Fibroblast of lung (primary cell): ENCODE measurements at regions not wholly inside any gene's neighbourhood (a gene's known extent, or its start where the extent isn't known, plus 50 kb on each side); places are given as distances from the start of the nearest gene placed in this dataset.

Experiments
- DNase-seq, 2 donors: peaks; one replicate each; pipeline versions ENCODE4 v3.0.0 to v3.0.0-alpha.2; 2010; ENCODE audit warnings: low read depth in 2 of 2
- H2AFZ ChIP-seq: 2 replicates; pipeline ENCODE4 v1.5.1; 2012; ENCODE audit warnings: low read length, control low read depth, inconsistent platforms
- H3K27ac ChIP-seq: 2 replicates; pipeline ENCODE4 v1.5.1; 2011; ENCODE audit warnings: low read length, control low read depth; ENCODE audit not compliant: insufficient read depth
- H3K27me3 ChIP-seq: 2 replicates; pipeline ENCODE4 v1.5.1; 2011; ENCODE audit warnings: mild to moderate bottlenecking, low read length; ENCODE audit not compliant: control insufficient read depth, insufficient read depth
- H3K36me3 ChIP-seq: 2 replicates; pipeline ENCODE4 v1.5.1; 2011; ENCODE audit warnings: low read length; ENCODE audit not compliant: control insufficient read depth, insufficient read depth
- H3K4me1 ChIP-seq: 2 replicates; pipeline ENCODE4 v1.5.1; 2011; ENCODE audit warnings: low read length; ENCODE audit not compliant: control insufficient read depth, insufficient read depth; ENCODE audit errors: extremely low read depth
- H3K4me2 ChIP-seq: 2 replicates; pipeline ENCODE4 v1.5.1; 2011; ENCODE audit warnings: low read length, control low read depth; ENCODE audit not compliant: insufficient read depth; ENCODE audit errors: extremely low read depth
- H3K4me3 ChIP-seq, 4 experiments: fragments of 200-600 bp in 1 of 4; sonication (generic) in 1 of 4; replicated peaks in 1 of 4; 2 replicates each; pipeline ENCODE4 v1.5.1; 2011 to 2016; ENCODE audit warnings: low read length in 4 of 4, low read depth in 3 of 4, mild to moderate bottlenecking in 3 of 4, control low read depth in 2 of 4, inconsistent platforms in 1 of 4, mixed read lengths in 1 of 4; ENCODE audit not compliant: insufficient read depth in 1 of 4; ENCODE audit errors: control extremely low read depth in 1 of 4
- H3K79me2 ChIP-seq: 2 replicates; pipeline ENCODE4 v1.5.1; 2012; ENCODE audit warnings: mild to moderate bottlenecking, low read length, inconsistent platforms; ENCODE audit not compliant: control insufficient read depth, insufficient read depth
- H3K9ac ChIP-seq: 2 replicates; pipeline ENCODE4 v1.5.1; 2011; ENCODE audit warnings: mild to moderate bottlenecking, low read length, control low read depth; ENCODE audit not compliant: insufficient read depth
- H3K9me3 ChIP-seq: 2 replicates; pipeline ENCODE4 v1.5.1; 2012; ENCODE audit warnings: low read depth, low read length; ENCODE audit not compliant: control insufficient read depth, insufficient read depth
- H4K20me1 ChIP-seq: 2 replicates; pipeline ENCODE4 v1.5.1; 2011; ENCODE audit warnings: low read length; ENCODE audit not compliant: control insufficient read depth, insufficient read depth; ENCODE audit errors: extremely low read depth
- EZH2 ChIP-seq: IDR thresholded peaks from 2 replicates; pipeline ENCODE4 v1.5.1; 2012; ENCODE audit warnings: low read length, control low read depth, mild to moderate bottlenecking; ENCODE audit errors: missing control alignments
- TF ChIP-seq, protein P1 (sequence below), 2 donors: IDR thresholded peaks in 1 of 2; conservative IDR thresholded peaks in 1 of 2; 1 replicate in 1 of 2; 2 replicates in 1 of 2; pipeline ENCODE4 v1.5.1; 2011 to 2012; ENCODE audit warnings: low read length in 2 of 2, control low read depth in 1 of 2, inconsistent platforms in 1 of 2, low read depth in 1 of 2, mild to moderate bottlenecking in 1 of 2

DNA sequence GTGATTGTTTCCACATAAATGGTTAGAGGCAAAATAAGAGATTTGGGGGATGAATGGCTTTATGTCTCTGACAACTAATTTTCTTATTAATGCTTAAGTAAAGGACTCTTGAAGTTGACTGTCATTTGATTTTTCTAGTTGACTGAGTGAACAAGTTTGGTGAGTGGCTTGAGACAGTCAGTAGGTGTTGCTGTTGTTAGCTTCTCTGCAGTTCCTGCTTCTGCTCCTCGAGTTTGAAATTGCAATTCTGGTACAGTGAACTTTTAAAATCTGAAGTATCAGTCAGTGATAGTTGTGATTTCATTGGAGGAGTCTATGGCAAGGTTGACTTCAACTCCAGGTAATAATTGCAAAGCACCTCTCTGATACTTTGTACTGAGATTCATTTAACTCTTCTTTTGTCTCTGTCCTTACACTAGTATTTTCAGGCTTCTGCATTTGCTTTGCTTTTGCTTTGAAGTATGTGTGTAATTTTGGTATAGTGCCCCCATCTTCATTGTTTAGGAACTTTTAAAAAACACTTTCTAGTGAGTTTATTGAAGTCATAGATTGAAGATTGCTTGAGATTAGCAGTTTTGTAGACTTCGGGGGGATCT is 415.5 kb downstream of the PCNX1 start:
- DNase-seq: peak; percentile 56 to 82
- H3K4me1 ChIP-seq: peaks cover 4% of the 10 kb centered on the region
- H3K9me3 ChIP-seq: no peaks in the 10 kb centered on the region
- TF ChIP-seq, protein P1, sequence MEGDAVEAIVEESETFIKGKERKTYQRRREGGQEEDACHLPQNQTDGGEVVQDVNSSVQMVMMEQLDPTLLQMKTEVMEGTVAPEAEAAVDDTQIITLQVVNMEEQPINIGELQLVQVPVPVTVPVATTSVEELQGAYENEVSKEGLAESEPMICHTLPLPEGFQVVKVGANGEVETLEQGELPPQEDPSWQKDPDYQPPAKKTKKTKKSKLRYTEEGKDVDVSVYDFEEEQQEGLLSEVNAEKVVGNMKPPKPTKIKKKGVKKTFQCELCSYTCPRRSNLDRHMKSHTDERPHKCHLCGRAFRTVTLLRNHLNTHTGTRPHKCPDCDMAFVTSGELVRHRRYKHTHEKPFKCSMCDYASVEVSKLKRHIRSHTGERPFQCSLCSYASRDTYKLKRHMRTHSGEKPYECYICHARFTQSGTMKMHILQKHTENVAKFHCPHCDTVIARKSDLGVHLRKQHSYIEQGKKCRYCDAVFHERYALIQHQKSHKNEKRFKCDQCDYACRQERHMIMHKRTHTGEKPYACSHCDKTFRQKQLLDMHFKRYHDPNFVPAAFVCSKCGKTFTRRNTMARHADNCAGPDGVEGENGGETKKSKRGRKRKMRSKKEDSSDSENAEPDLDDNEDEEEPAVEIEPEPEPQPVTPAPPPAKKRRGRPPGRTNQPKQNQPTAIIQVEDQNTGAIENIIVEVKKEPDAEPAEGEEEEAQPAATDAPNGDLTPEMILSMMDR (conservative IDR thresholded peaks at IDR 0.05 in 1 of 2, IDR thresholded peaks at IDR 0.05 in 1 of 2; ENCODE audit: low read depth in 1 of 2, low read length in 2 of 2): peak; percentile 61 to 77
- TF ChIP-seq EZH2: no peak
- no peak overlapping the region for H3K27ac ChIP-seq
- peak overlapping the region; percentile 13 for H2AFZ ChIP-seq
- H3K27me3 ChIP-seq: no peaks in the 10 kb centered on the region
- peak overlapping the region; percentile 75 to 96 (median 94) for H3K4me3 ChIP-seq
- no peaks in the 10 kb centered on the region for H3K36me3 ChIP-seq
- peak overlapping the region; percentile 82 for H3K4me2 ChIP-seq
- no peaks in the 10 kb centered on the region for H4K20me1 ChIP-seq
- H3K79me2 ChIP-seq: peaks cover 34% of the 10 kb centered on the region
- H3K9ac ChIP-seq: no peak overlapping the region

DNA sequence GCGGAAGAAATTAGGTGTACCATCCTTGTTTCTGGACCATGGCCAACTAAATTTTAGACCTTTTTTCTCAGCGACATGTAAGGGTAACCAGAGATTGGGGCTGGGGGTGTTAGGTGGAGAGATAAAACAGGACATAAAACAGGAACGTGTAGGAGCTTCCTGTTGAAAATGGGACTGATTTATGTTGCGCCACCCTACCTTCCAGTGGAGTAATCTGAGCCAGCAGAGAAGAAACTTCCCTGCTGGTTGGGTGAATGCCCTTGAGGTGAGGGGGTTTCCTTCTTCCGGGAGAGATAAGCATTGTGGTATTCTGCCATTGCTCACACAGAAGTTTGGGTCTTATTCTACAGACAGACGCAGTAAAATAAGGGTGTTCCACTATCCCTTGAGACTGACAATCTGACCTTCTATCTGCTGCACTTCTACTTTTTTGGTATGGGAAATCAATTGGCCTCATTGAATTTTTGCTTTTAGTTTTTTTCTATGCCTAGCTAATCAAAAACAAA is 417.6 kb downstream of the PCNX1 start:
- H3K4me3 ChIP-seq: no peak overlapping the region
- peak in 1 of 2 donors; percentile 39 for DNase-seq
- H3K9me3 ChIP-seq: no peaks in the 10 kb centered on the region
- H3K9ac ChIP-seq: no peak overlapping the region
- no peaks in the 10 kb centered on the region for H4K20me1 ChIP-seq
- H3K36me3 ChIP-seq: no peaks in the 10 kb centered on the region
- no peaks in the 10 kb centered on the region for H3K4me1 ChIP-seq
- H3K27me3 ChIP-seq: no peaks in the 10 kb centered on the region
- no peak overlapping the region for H2AFZ ChIP-seq
- no peak overlapping the region for H3K4me2 ChIP-seq
- TF ChIP-seq, protein P1 (conservative IDR thresholded peaks at IDR 0.05 in 1 of 2, IDR thresholded peaks at IDR 0.05 in 1 of 2; ENCODE audit: low read depth in 1 of 2, low read length in 2 of 2): no peak
- no peak for TF ChIP-seq EZH2
- no peak overlapping the region for H3K27ac ChIP-seq
- peaks cover 37% of the 10 kb centered on the region for H3K79me2 ChIP-seq

GRCh38 chr14:71327691-71328090 is 420.4 kb downstream of the PCNX1 start:
- H3K4me2 ChIP-seq: no peak overlapping the region
- H3K27me3 ChIP-seq: no peaks in the 10 kb centered on the region
- no peak for TF ChIP-seq EZH2
- TF ChIP-seq, protein P1 (conservative IDR thresholded peaks at IDR 0.05 in 1 of 2, IDR thresholded peaks at IDR 0.05 in 1 of 2; ENCODE audit: low read depth in 1 of 2, low read length in 2 of 2): no peak
- H3K4me1 ChIP-seq: no peaks in the 10 kb centered on the region
- H3K36me3 ChIP-seq: no peaks in the 10 kb centered on the region
- H3K4me3 ChIP-seq: no peak overlapping the region
- no peak overlapping the region for H3K27ac ChIP-seq
- DNase-seq: peak in 1 of 2 donors; percentile 27
- no peak overlapping the region for H2AFZ ChIP-seq
- H4K20me1 ChIP-seq: no peaks in the 10 kb centered on the region
- H3K9ac ChIP-seq: no peak overlapping the region
- H3K9me3 ChIP-seq: no peaks in the 10 kb centered on the region
- peaks cover 32% of the 10 kb centered on the region for H3K79me2 ChIP-seq
